Endothelial cell of umbilical vein (primary cell): ENCODE measurements at regions not wholly inside any gene's neighbourhood (a gene's known extent, or its start where the extent isn't known, plus 50 kb on each side); places are given as distances from the start of the nearest gene placed in this dataset.

Experiments
- BruUV-seq: library from RNA; stranded (reverse); fragments of 400-500 nt; replicated peaks from 2 replicates; lab custom pipeline; 2021; lab: Mats Ljungman, UMichigan
- CTCF ChIA-PET: fragments of 300-600, 350-600 bp; sonication (Branson Sonifier 250); formaldehyde crosslinking; loops from one replicate; lab custom pipeline; 2021; ENCODE audit warnings: antibody characterized with exemption, inconsistent platforms; lab: Charles Lee
- POLR2A ChIA-PET: fragments of 300-600, 350-600 bp; sonication (Branson Sonifier 250); formaldehyde crosslinking; loops from one replicate; lab custom pipeline; 2021; ENCODE audit warnings: antibody characterized with exemption, inconsistent platforms; lab: Charles Lee
- DNase-seq: peaks from one replicate; pipeline ENCODE4 v3.0.0-alpha.2; 2011; ENCODE audit warnings: low read depth, low spot score
- FAIRE-seq: peaks from 2 replicates; lab custom pipeline; 2011; peaks lifted over from hg19 to GRCh38; lab: Jason Lieb, UNC
- H2AFZ ChIP-seq: 2 replicates; pipeline ENCODE4 v1.6.0; 2012; ENCODE audit warnings: low read depth, low read length, control low read depth, inconsistent platforms
- H3K27ac ChIP-seq: 2 replicates; pipeline ENCODE4 v1.5.1; 2011; ENCODE audit warnings: low read depth, mild to moderate bottlenecking, control low read depth, low read length, moderate library complexity; ENCODE audit not compliant: insufficient read depth
- H3K27me3 ChIP-seq, 2 experiments: 2 replicates each; pipeline versions ENCODE4 v1.6.0 to v1.6.1; 2011; ENCODE audit warnings: low read length in 2 of 2, mixed read lengths in 1 of 2; ENCODE audit not compliant: control insufficient read depth in 2 of 2, insufficient read depth in 2 of 2
- H3K36me3 ChIP-seq, 2 experiments: 2 replicates in 1 of 2; 3 replicates in 1 of 2; pipeline ENCODE4 v1.5.1; 2011; ENCODE audit warnings: low read length in 2 of 2, mild to moderate bottlenecking in 1 of 2, moderate library complexity in 1 of 2; ENCODE audit not compliant: control insufficient read depth in 2 of 2, insufficient read depth in 2 of 2; ENCODE audit errors: extremely low read depth in 1 of 2
- H3K4me1 ChIP-seq: 3 replicates; pipeline ENCODE4 v1.5.1; 2011; ENCODE audit warnings: mild to moderate bottlenecking, low read length; ENCODE audit not compliant: control insufficient read depth, insufficient read depth; ENCODE audit errors: extremely low read depth
- H3K4me2 ChIP-seq: 2 replicates; pipeline ENCODE4 v1.6.1; 2011; ENCODE audit warnings: low read length, control low read depth, mixed read lengths; ENCODE audit not compliant: insufficient read depth
- H3K4me3 ChIP-seq, 3 experiments: fragments of 200-600 bp in 1 of 3; sonication (generic), shearing (Covaris generic) in 1 of 3; replicated peaks in 1 of 3; 2 replicates each; pipeline ENCODE4 v1.5.1; 2011 to 2016; ENCODE audit warnings: control low read depth in 3 of 3, low read length in 3 of 3, mild to moderate bottlenecking in 2 of 3, inconsistent platforms in 1 of 3, low read depth in 1 of 3, moderate library complexity in 1 of 3; ENCODE audit not compliant: insufficient read depth in 1 of 3
- H3K79me2 ChIP-seq: 2 replicates; pipeline ENCODE4 v1.6.0; 2012; ENCODE audit warnings: low read length, inconsistent platforms; ENCODE audit not compliant: control insufficient read depth, insufficient read depth
- H3K9ac ChIP-seq: replicated peaks from 2 replicates; pipeline ENCODE3; 2011; ENCODE audit warnings: low read length, control low read depth; ENCODE audit not compliant: insufficient read depth; ENCODE audit errors: extremely low read depth
- H3K9me1 ChIP-seq: replicated peaks from 3 replicates; pipeline ENCODE4 v1.6.0; 2011; ENCODE audit warnings: mild to moderate bottlenecking, low read length; ENCODE audit not compliant: control insufficient read depth, insufficient read depth; ENCODE audit errors: extremely low read depth
- H3K9me3 ChIP-seq: replicated peaks from 2 replicates; pipeline ENCODE4 v1.5.1; 2012; ENCODE audit warnings: low read length, inconsistent platforms; ENCODE audit not compliant: control insufficient read depth, insufficient read depth
- H4K20me1 ChIP-seq: replicated peaks from 2 replicates; pipeline ENCODE3; 2011; ENCODE audit warnings: mild to moderate bottlenecking, low read length; ENCODE audit not compliant: control insufficient read depth, insufficient read depth; ENCODE audit errors: extremely low read depth
- CTCF ChIP-seq, 2 donors: IDR thresholded peaks; 1 replicate in 1 of 2; 2 replicates in 1 of 2; pipeline ENCODE4 v1.5.1; 2011; ENCODE audit warnings: low read length in 2 of 2, mild to moderate bottlenecking in 2 of 2, moderate library complexity in 2 of 2, control low read depth in 1 of 2, inconsistent platforms in 1 of 2, low read depth in 1 of 2; ENCODE audit not compliant: insufficient read depth in 1 of 2; ENCODE audit errors: extremely low read depth in 1 of 2
- EZH2 ChIP-seq: IDR thresholded peaks from 2 replicates; pipeline ENCODE4 v1.6.1; 2012; ENCODE audit warnings: borderline replicate concordance, low read depth, mild to moderate bottlenecking, moderate library complexity, low read length, inconsistent platforms; ENCODE audit not compliant: severe bottlenecking
- FOS ChIP-seq: IDR thresholded peaks from 2 replicates; pipeline ENCODE4 v1.6.1; 2011; ENCODE audit warnings: mild to moderate bottlenecking, low read length, moderate library complexity, borderline replicate concordance; ENCODE audit not compliant: insufficient read depth
- GATA2 ChIP-seq: IDR thresholded peaks from 2 replicates; pipeline ENCODE4 v1.7.0; 2011; ENCODE audit warnings: low read depth, mild to moderate bottlenecking, moderate library complexity, mixed read lengths, low read length; ENCODE audit not compliant: insufficient read length, insufficient read depth
- JUN ChIP-seq: IDR thresholded peaks from 2 replicates; pipeline ENCODE4 v1.6.1; 2011; ENCODE audit warnings: borderline replicate concordance, low read depth; ENCODE audit not compliant: insufficient read length, insufficient read depth
- MAX ChIP-seq: IDR thresholded peaks from 2 replicates; pipeline ENCODE4 v1.6.1; 2011; ENCODE audit not compliant: insufficient read depth, insufficient read length
- MYC ChIP-seq: IDR thresholded peaks from one replicate; pipeline ENCODE4 v1.6.1; 2011; ENCODE audit warnings: mild to moderate bottlenecking, low read depth, low read length
- POLR2A ChIP-seq: IDR thresholded peaks from 2 replicates; pipeline ENCODE4 v1.6.1; 2012; ENCODE audit warnings: low read depth, mild to moderate bottlenecking, control low read depth, low read length
- POLR2AphosphoS5 ChIP-seq: IDR thresholded peaks from 2 replicates; pipeline ENCODE4 v1.6.1; 2012; ENCODE audit warnings: low read depth, mild to moderate bottlenecking, control low read depth, low read length, moderate library complexity; ENCODE audit not compliant: insufficient read depth
- dilution Hi-C: fragments of 300-500 bp; cut with MboI; formaldehyde crosslinking; loops from one replicate; pipeline ENCODE4 v1.15.0; 2019; ENCODE audit warnings: low sequenced_read_pairs; ENCODE audit not compliant: extremely low pct_ligation_motif_present
- intact Hi-C: fragments of 100-400 bp; cut with micrococcal nuclease; formaldehyde crosslinking; loops from one replicate; pipeline ENCODE4 v1.10.0; 2022

- no peaks in the 10 kb centered on the region for H4K20me1 ChIP-seq
- no peak overlapping the region for H3K27ac ChIP-seq
- no peaks in the 10 kb centered on the region for H3K36me3 ChIP-seq
- FAIRE-seq: no peak
- intact Hi-C loops: no loop called here
- H3K4me1 ChIP-seq: peaks cover 15% of the 10 kb centered on the region
- ChIA-PET POLR2A (no interaction called here), CTCF (interaction anchor here (1.0 to 1.5 kb wide), 3 partner anchors 12 to 559 kb away, joined by 3 read pairs; no protein-coding TSS in a partner anchor)
- no peak overlapping the region for H3K4me2 ChIP-seq
- dilution Hi-C loops: no loop called here
- BruUV-seq: no TSS peak
- H3K9ac ChIP-seq: no peak overlapping the region
- H3K9me3 ChIP-seq: no peaks in the 10 kb centered on the region
- no peaks in the 10 kb centered on the region for H3K9me1 ChIP-seq
- no peaks in the 10 kb centered on the region for H3K79me2 ChIP-seq
- TF ChIP-seq JUN (no peak), POLR2A (no peak), EZH2 (no peak), MYC (no peak), FOS (no peak), POLR2AphosphoS5 (no peak), GATA2 (no peak), CTCF (IDR thresholded peaks at IDR 0.05; ENCODE audit: extremely low read depth in 1 of 2, insufficient read depth in 1 of 2, low read depth in 1 of 2, low read length in 2 of 2) (no peak), MAX (no peak)
- H3K4me3 ChIP-seq: no peak overlapping the region
- no peak overlapping the region for H2AFZ ChIP-seq
- DNase-seq: no peak
- no peaks in the 10 kb centered on the region for H3K27me3 ChIP-seq
Measured at GRCh38 chr13:50241479-50241878, 226.2 kb downstream of the KCNRG start.
